RWPE2 (cell line): ENCODE measurements at regions not wholly inside any gene's neighbourhood (a gene's known extent, or its start where the extent isn't known, plus 50 kb on each side); places are given as distances from the start of the nearest gene placed in this dataset.
"Not testable (repeated sequence)": the region's sequence is repeated elsewhere in the genome, so short reads cannot be mapped to it uniquely, and the experiment has no call there.

Experiments
- ATAC-seq: fragments of 200-7000 bp; cut with Tn5 transposase; 3 replicates; pipeline ENCODE4 v1.9.1; 2021; ENCODE audit warnings: low read depth
- DNase-seq: peaks from one replicate; pipeline ENCODE4 v3.0.0-alpha.2; 2020; ENCODE audit warnings: low spot score
- H3K27ac ChIP-seq: fragments of 450-650 bp; 2 replicates; pipeline ENCODE4 v1.5.1; 2017; ENCODE audit warnings: mild to moderate bottlenecking; ENCODE audit not compliant: poor library complexity, severe bottlenecking
- H3K27me3 ChIP-seq: fragments of 250-450 bp; sonication (Bioruptor Pico); 2 replicates; pipeline ENCODE4 v1.5.1; 2021; ENCODE audit warnings: mild to moderate bottlenecking, moderate library complexity; ENCODE audit not compliant: insufficient read depth, poor library complexity, severe bottlenecking
- H3K36me3 ChIP-seq: fragments of 250-450 bp; sonication (Bioruptor Pico); 2 replicates; pipeline ENCODE4 v1.5.1; 2020; ENCODE audit warnings: low read depth, mild to moderate bottlenecking, moderate library complexity
- H3K4me1 ChIP-seq: fragments of 250-450 bp; sonication (Bioruptor Pico); 2 replicates; pipeline ENCODE4 v1.5.1; 2021; ENCODE audit warnings: mild to moderate bottlenecking, moderate library complexity; ENCODE audit not compliant: insufficient read depth, poor library complexity, severe bottlenecking
- H3K4me3 ChIP-seq: fragments of 250-450 bp; sonication (Bioruptor Pico); 2 replicates; pipeline ENCODE4 v1.5.1; 2021; ENCODE audit warnings: mild to moderate bottlenecking, moderate library complexity; ENCODE audit not compliant: severe bottlenecking
- H3K9me3 ChIP-seq: fragments of 250-450 bp; sonication (Bioruptor Pico); 2 replicates; pipeline ENCODE4 v1.5.1; 2021; ENCODE audit warnings: mild to moderate bottlenecking, moderate library complexity; ENCODE audit not compliant: severe bottlenecking
- CTCF ChIP-seq: fragments of 450-650 bp; IDR thresholded peaks from one replicate; pipeline ENCODE4 v1.5.1; 2017; ENCODE audit warnings: mild to moderate bottlenecking, moderate library complexity; ENCODE audit not compliant: poor library complexity, severe bottlenecking

GRCh38 chr15:88993662-88994061 is 80.5 kb upstream of the MFGE8 start:
- no peaks in the 10 kb centered on the region for H3K36me3 ChIP-seq
- no peaks in the 10 kb centered on the region for H3K9me3 ChIP-seq
- peaks cover 7% of the 10 kb centered on the region for H3K4me1 ChIP-seq
- H3K27ac ChIP-seq: no peak overlapping the region
- no peak for TF ChIP-seq CTCF
- H3K4me3 ChIP-seq: no peak overlapping the region
- no peak for ATAC-seq
- no peaks in the 10 kb centered on the region for H3K27me3 ChIP-seq
- DNase-seq: no peak

GRCh38 chr15:88994286-88994685 is 81.1 kb upstream of the MFGE8 start:
- no peak overlapping the region for H3K27ac ChIP-seq
- H3K4me3 ChIP-seq: no peak overlapping the region
- TF ChIP-seq CTCF: no peak
- H3K9me3 ChIP-seq: no peaks in the 10 kb centered on the region
- no peaks in the 10 kb centered on the region for H3K27me3 ChIP-seq
- H3K36me3 ChIP-seq: no peaks in the 10 kb centered on the region
- no peak for ATAC-seq
- DNase-seq: no peak
- H3K4me1 ChIP-seq: peaks cover 7% of the 10 kb centered on the region

- Histone ChIP-seq H3K9me3 (no peaks in the 10 kb centered on the region), H3K4me3 (no peak overlapping the region), H3K4me1 (peaks cover 2% of the 10 kb centered on the region), H3K27me3 (no peaks in the 10 kb centered on the region), H3K27ac (no peak overlapping the region), H3K36me3 (no peaks in the 10 kb centered on the region)
- no peak for TF ChIP-seq CTCF
- ATAC-seq (peak; percentile 51; the same call in 2 of the 3 replicates), DNase-seq (no peak)
These were observed 82.3 kb upstream of the MFGE8 start for GRCh38 chr15:88995449-88995848.

- Histone ChIP-seq H3K27me3 (no peaks in the 10 kb centered on the region), H3K4me1 (no peaks in the 10 kb centered on the region), H3K36me3 (no peaks in the 10 kb centered on the region), H3K4me3 (no peak overlapping the region), H3K27ac (no peak overlapping the region), H3K9me3 (no peaks in the 10 kb centered on the region)
- ATAC-seq (no peak), DNase-seq (no peak)
- TF ChIP-seq CTCF: no peak
These were observed 84.4 kb upstream of the MFGE8 start for GRCh38 chr15:88997531-88997930.

GRCh38 chr15:88998980-88999713 is 86.0 kb upstream of the MFGE8 start:
- Histone ChIP-seq H3K4me3 (no peak overlapping the region), H3K27ac (no peak overlapping the region), H3K36me3 (no peaks in the 10 kb centered on the region), H3K27me3 (no peaks in the 10 kb centered on the region), H3K9me3 (no peaks in the 10 kb centered on the region), H3K4me1 (no peaks in the 10 kb centered on the region)
- no peak for DNase-seq
- no peak for TF ChIP-seq CTCF
- ATAC-seq: no peak

- H3K9me3 ChIP-seq: not testable (repeated sequence)
These were observed 86.5 kb upstream of the ABHD2 start for GRCh38 chr15:89001708-89002275.

More at GRCh38 chr15:89001708-89002275, 86.5 kb upstream of the ABHD2 start:
- not testable (repeated sequence) for H3K4me1 ChIP-seq, ATAC-seq, DNase-seq, H3K27ac ChIP-seq, H3K36me3 ChIP-seq, H3K27me3 ChIP-seq, H3K4me3 ChIP-seq
